22Rv1 (cell line): ENCODE measurements at regions not wholly inside any gene's neighbourhood (a gene's known extent, or its start where the extent isn't known, plus 50 kb on each side); places are given as distances from the start of the nearest gene placed in this dataset.
"Not testable (repeated sequence)": the region's sequence is repeated elsewhere in the genome, so short reads cannot be mapped to it uniquely, and the experiment has no call there.

Experiments
- ZFX ChIP-seq: fragments of 450-650 bp; IDR thresholded peaks from 2 replicates; pipeline ENCODE4 v1.6.1; 2017; ENCODE audit warnings: antibody characterized with exemption, borderline replicate concordance
- TF ChIP-seq, protein P1 (sequence below): fragments of 450-650 bp; IDR thresholded peaks from 2 replicates; pipeline ENCODE4 v1.5.1; 2017; ENCODE audit warnings: mild to moderate bottlenecking

DNA sequence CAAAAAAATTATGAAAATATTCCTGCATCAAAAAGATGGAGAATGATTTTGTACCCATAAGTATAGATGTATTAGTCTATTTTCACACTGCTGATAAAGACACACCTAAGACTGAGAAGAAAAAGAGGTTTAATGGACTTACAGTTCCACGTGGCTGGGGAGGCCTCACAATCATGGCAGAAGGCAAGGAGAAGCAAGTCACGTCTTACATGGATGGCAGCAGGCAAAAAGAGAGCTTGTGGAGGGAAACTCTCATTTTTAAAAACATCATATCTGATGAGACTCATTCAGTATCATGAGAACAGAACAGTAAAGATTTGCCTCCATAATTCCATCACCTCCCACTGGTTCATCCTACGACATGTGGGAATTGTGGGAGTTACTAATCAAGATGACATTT lies 979.8 kb downstream of the TDRD15 start:
- TF ChIP-seq, protein P1, sequence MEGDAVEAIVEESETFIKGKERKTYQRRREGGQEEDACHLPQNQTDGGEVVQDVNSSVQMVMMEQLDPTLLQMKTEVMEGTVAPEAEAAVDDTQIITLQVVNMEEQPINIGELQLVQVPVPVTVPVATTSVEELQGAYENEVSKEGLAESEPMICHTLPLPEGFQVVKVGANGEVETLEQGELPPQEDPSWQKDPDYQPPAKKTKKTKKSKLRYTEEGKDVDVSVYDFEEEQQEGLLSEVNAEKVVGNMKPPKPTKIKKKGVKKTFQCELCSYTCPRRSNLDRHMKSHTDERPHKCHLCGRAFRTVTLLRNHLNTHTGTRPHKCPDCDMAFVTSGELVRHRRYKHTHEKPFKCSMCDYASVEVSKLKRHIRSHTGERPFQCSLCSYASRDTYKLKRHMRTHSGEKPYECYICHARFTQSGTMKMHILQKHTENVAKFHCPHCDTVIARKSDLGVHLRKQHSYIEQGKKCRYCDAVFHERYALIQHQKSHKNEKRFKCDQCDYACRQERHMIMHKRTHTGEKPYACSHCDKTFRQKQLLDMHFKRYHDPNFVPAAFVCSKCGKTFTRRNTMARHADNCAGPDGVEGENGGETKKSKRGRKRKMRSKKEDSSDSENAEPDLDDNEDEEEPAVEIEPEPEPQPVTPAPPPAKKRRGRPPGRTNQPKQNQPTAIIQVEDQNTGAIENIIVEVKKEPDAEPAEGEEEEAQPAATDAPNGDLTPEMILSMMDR, result not testable (repeated sequence)
- not testable (repeated sequence) for TF ChIP-seq ZFX
